ENCODE measurements at regions not wholly inside any gene's neighbourhood (a gene's known extent, or its start where the extent isn't known, plus 50 kb on each side); places are given as distances from the start of the nearest gene placed in this dataset.
A peak's percentile ranks its signal among the peaks of the same experiment; 100 is the strongest.
"Not testable (repeated sequence)": the region's sequence is repeated elsewhere in the genome, so short reads cannot be mapped to it uniquely, and the experiment has no call there.

DNA sequence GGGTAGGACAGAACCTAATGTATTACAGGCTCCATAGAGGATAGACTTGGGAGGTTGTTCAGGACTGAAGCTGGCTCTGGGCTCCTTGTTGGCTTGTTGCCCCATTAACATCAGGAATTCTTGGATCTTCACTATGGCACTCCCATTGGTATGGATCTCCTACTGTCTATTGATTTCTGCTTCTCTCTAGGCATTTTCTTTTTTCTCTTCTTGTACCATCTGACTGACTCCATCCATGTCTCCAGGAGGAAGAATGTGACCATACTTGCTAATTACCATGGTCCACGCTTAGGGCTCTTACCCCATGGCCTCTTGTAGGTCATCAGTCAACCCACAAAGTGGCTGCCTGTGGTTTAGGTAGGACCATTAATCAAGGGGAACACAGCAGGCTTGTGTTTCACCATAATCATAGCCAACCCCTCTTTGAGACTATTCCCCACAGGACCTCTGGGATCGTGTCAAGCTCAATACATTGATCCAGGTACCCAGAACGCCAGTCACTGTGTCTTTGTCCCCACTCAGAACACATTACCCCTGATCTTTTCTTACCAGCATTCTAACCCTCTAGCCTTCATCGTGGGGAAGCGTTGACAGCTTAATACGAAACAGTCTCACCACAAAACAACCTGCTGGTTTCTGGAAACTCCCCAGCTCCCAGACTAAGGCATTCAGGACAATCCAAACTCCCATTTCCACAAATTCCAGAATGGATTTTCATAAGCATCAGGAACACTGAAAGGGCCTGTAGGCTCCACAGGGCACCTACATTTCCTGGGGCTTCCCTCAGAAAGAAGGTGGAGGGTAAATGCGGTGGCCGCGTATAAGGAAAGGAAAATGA lies 97.1 kb downstream of the ETS2 start:
- Histone ChIP-seq H3K36me3 (ENCODE audit: control insufficient read depth in 4 of 4, insufficient read depth in 3 of 4, low read depth in 1 of 4, low read length in 3 of 4) (no peaks in the 10 kb centered on the region), H3K9ac (ENCODE audit: low read depth in 1 of 2, low read length in 2 of 2) (peak overlapping the region in 1 of 2 donors; percentile 86), H3K4me3 (ENCODE audit: low read depth in 1 of 3, low read length in 3 of 3) (no peak overlapping the region), H3K4me1 (ENCODE audit: control insufficient read depth in 4 of 4, insufficient read depth in 4 of 4, low read length in 3 of 4) (peaks cover 0 to 10% (median 1%) of the 10 kb centered on the region in 4 donors), H3K27ac (ENCODE audit: low read depth in 1 of 2, low read length in 2 of 2) (peak overlapping the region; percentile 91 to 94), H3K27me3 (ENCODE audit: control insufficient read depth in 4 of 4, insufficient read depth in 4 of 4, low read length in 3 of 4) (no peaks in the 10 kb centered on the region), H3K9me3 (ENCODE audit: control insufficient read depth in 4 of 4, low read length in 3 of 4) (peaks cover 0 to 2% (median 0%) of the 10 kb centered on the region in 4 donors)
- TF ChIP-seq HNF4G (IDR thresholded peaks at IDR 0.05) (no peak), EGR1 (IDR thresholded peaks at IDR 0.05; ENCODE audit: low read depth in 2 of 2) (no peak), REST (IDR thresholded peaks at IDR 0.05) (no peak), NR2F2 (IDR thresholded peaks at IDR 0.05) (no peak), JUND (IDR thresholded peaks at IDR 0.05) (no peak), FOXA1 (IDR thresholded peaks at IDR 0.05) (no peak), RAD21 (IDR thresholded peaks at IDR 0.05) (no peak), SP1 (IDR thresholded peaks at IDR 0.05) (no peak), FOXA2 (IDR thresholded peaks at IDR 0.05) (no peak), TAF1 (conservative IDR thresholded peaks at IDR 0.05) (no peak), GABPA (IDR thresholded peaks at IDR 0.05 in 1 of 2, conservative IDR thresholded peaks at IDR 0.05 in 1 of 2) (no peak)
- TF ChIP-seq, protein P1, sequence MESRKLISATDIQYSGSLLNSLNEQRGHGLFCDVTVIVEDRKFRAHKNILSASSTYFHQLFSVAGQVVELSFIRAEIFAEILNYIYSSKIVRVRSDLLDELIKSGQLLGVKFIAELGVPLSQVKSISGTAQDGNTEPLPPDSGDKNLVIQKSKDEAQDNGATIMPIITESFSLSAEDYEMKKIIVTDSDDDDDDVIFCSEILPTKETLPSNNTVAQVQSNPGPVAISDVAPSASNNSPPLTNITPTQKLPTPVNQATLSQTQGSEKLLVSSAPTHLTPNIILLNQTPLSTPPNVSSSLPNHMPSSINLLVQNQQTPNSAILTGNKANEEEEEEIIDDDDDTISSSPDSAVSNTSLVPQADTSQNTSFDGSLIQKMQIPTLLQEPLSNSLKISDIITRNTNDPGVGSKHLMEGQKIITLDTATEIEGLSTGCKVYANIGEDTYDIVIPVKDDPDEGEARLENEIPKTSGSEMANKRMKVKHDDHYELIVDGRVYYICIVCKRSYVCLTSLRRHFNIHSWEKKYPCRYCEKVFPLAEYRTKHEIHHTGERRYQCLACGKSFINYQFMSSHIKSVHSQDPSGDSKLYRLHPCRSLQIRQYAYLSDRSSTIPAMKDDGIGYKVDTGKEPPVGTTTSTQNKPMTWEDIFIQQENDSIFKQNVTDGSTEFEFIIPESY (IDR thresholded peaks at IDR 0.05): no peak
- TF ChIP-seq, protein P2, sequence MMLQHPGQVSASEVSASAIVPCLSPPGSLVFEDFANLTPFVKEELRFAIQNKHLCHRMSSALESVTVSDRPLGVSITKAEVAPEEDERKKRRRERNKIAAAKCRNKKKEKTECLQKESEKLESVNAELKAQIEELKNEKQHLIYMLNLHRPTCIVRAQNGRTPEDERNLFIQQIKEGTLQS (IDR thresholded peaks at IDR 0.05): no peak
- DNase-seq (ENCODE audit: low spot score): no peak
- 92% methylated on average over 9 of the region's 9 CpGs for WGBS

GRCh38 chr21:38900499-38900898 lies 94.8 kb downstream of the ETS2 start:
- H3K36me3 ChIP-seq (ENCODE audit: control insufficient read depth in 4 of 4, insufficient read depth in 3 of 4, low read depth in 1 of 4, low read length in 3 of 4): no peaks in the 10 kb centered on the region
- H3K27ac ChIP-seq (ENCODE audit: low read depth in 1 of 2, low read length in 2 of 2): no peak overlapping the region
- H3K4me3 ChIP-seq (ENCODE audit: low read depth in 1 of 3, low read length in 3 of 3): no peak overlapping the region
- WGBS: 89% methylated on average over 2 of the region's 2 CpGs
- no peak for DNase-seq (ENCODE audit: low spot score)
- TF ChIP-seq JUND (IDR thresholded peaks at IDR 0.05) (no peak), TAF1 (conservative IDR thresholded peaks at IDR 0.05) (no peak), REST (IDR thresholded peaks at IDR 0.05) (no peak)
- H3K4me1 ChIP-seq (ENCODE audit: control insufficient read depth in 4 of 4, insufficient read depth in 4 of 4, low read length in 3 of 4): peaks cover 0 to 3% (median 0%) of the 10 kb centered on the region in 4 donors
- H3K9ac ChIP-seq (ENCODE audit: low read depth in 1 of 2, low read length in 2 of 2): no peak overlapping the region
- no peaks in the 10 kb centered on the region for H3K27me3 ChIP-seq (ENCODE audit: control insufficient read depth in 4 of 4, insufficient read depth in 4 of 4, low read length in 3 of 4)
- peaks cover 0 to 2% (median 0%) of the 10 kb centered on the region in 4 donors for H3K9me3 ChIP-seq (ENCODE audit: control insufficient read depth in 4 of 4, low read length in 3 of 4)

DNA sequence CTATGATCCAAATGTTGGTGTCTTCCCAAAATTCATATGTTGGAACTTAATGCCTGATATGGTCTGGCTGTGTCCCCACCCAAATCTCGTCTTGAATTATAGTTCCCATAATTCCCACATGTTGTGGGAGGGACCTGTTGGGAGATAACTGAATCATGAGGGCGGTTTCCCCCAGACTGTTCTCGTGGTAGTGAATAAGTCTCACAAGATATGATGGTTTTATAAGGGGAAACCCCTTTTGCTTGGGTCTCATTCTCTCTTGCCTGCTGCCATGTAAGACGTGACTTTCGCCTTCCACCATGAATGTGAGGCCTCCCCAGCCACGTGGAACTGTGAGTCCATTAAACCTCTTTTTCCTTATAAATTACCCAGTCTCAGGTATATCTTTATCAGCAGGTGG lies 94.3 kb downstream of the ETS2 start:
- not testable (repeated sequence) for H3K36me3 ChIP-seq (ENCODE audit: control insufficient read depth in 4 of 4, insufficient read depth in 3 of 4, low read depth in 1 of 4, low read length in 3 of 4); H3K27ac ChIP-seq (ENCODE audit: low read depth in 1 of 2, low read length in 2 of 2); H3K9ac ChIP-seq (ENCODE audit: low read depth in 1 of 2, low read length in 2 of 2); H3K27me3 ChIP-seq (ENCODE audit: control insufficient read depth in 4 of 4, insufficient read depth in 4 of 4, low read length in 3 of 4); H3K4me1 ChIP-seq (ENCODE audit: control insufficient read depth in 4 of 4, insufficient read depth in 4 of 4, low read length in 3 of 4); DNase-seq (ENCODE audit: low spot score); H3K9me3 ChIP-seq (ENCODE audit: control insufficient read depth in 4 of 4, low read length in 3 of 4); H3K4me3 ChIP-seq (ENCODE audit: low read depth in 1 of 3, low read length in 3 of 3)
- WGBS: 92% methylated on average over 6 of the region's 6 CpGs
